ENCODE measurements at regions not wholly inside any gene's neighbourhood (a gene's known extent, or its start where the extent isn't known, plus 50 kb on each side); places are given as distances from the start of the nearest gene placed in this dataset.
"Not testable (repeated sequence)": the region's sequence is repeated elsewhere in the genome, so short reads cannot be mapped to it uniquely, and the experiment has no call there.

DNA sequence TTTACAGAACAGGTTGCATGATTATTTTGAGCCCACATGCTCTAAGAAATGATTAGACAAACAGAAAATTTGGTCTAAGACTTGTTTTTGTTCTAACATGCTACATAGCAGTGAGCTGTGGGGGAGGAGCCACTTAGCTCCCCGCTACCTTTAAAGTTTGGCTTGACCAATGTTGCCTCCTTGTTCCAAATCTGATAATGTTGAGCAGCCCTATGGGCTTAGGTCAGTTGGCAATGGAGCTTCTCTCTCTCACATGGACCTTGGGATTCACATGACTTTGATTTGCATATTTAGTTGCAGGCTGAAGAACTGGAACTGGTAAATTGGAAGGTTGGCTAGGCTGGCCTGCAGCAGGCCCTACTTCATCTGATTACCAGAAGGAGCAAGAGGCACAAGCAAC, 116.4 kb downstream of the EBLN2 start:
- DNase-seq (ENCODE audit: low read depth), result no peak

- DNase-seq (ENCODE audit: low read depth), result no peak
Observed at GRCh38 chr3:73179601-73180000, 118.1 kb downstream of the EBLN2 start.

DNA sequence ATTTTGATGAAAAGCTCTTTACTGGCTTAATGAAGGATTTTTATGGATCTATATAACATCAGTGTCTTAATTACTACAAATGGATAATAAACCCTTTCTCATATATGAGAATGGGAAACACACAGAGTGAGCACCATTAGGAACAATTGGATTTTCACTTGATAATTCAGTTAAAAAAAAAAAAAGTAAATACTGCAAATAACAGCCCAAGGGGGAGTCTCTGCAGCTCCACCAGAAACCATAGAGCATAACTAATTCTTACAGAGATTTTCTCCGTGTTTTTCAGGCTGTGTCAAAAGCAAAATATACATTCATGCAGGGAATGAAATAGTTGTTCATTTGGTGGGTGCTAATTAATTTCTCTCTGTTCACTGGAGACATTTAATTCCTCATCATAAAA, 125.3 kb downstream of the EBLN2 start:
- no peak for DNase-seq (ENCODE audit: low read depth)

DNA sequence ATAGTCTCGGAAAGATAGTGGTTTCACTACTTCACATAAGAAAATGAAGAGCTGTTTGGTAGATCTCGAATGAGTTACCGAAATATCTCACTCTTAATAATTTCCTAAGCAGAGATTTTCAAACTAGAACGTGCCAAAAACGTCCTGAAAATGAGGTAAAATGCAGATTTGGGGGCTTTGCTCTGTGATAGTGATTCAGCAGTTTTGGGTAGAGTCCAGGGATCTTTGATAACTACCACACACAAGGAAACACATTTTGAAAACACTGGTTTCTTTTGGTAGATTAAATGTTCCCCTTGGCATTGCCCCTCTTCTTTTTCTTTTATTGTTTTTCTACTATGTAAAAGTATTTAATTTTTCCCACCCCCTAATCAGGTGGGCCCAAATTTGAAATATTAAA, 125.9 kb downstream of the EBLN2 start:
- DNase-seq (ENCODE audit: low read depth), result no peak

DNA sequence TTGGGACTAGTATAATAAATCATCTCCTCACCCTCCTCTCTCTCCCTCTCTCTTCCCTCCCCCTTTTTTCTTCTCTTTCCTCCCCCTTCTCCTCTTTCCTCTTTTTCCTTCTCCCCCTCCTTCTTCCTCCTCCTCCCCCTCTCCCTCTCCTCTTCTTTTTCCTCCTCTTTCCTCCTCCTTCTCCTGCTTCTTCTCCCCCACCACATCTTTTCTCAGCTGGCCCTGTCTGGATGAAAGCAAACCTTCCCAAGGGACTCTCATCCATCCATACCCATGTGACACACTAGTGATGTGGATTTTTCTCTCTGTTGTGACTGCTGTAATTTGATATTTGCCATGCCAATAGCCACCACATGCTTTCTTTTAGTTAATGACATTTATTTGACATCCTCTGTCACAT, 127.2 kb downstream of the EBLN2 start:
- no peak for DNase-seq (ENCODE audit: low read depth)

DNA sequence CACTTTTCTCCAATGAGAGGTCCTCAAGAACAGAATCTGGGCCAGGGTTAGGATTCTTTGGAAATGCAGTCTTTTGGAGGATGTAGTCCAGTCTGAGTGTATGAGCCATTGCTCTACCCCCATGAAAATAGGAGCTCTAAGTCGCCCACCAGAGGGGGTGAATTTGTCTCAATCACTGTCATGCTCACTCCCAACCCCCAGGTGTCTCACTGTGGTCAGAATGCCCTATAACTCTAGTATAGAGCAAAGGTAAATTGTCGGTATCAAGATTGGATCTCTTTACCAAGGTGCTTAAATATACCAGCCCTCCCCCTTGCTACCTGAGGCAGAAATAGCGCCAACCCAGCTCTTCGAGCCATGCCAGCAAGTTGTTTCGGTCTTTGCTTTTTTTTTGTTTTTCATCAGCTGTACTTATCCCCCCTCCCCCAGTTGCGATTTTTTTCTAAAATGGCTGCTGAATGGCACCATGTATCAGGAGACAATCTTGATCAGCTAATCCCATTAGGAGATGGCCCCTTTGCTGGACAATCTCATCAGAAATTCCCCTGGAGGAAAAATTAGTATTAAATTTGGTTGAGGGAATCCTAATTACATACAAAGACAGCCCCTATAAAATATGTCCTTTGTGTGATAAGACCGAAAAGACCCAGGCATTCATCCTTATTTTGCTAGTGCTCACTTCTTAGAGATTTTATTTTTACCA, 130.7 kb downstream of the EBLN2 start:
- DNase-seq (ENCODE audit: low read depth), result no peak

GRCh38 chr3:73193943-73194342, 132.5 kb downstream of the EBLN2 start:
- not testable (repeated sequence) for DNase-seq (ENCODE audit: low read depth)

DNA sequence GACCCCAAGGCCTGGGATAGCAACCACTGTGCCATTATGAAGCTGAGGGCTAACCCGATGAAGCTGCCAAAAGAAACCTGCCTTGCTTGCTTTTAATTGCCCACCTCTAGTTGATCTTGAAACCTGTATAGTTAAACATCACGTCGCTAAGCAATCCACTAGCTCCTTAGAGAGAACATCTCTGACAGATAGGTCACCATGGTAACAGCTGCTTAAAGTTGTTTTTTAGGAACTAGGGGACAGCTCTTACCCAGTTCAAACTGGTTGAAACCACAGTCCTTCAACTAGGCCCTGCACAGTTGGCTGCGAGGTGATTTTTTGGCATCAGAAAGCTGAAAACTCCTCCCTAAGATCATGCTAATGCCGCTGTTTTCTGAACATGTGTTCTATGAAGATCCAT, 135.7 kb downstream of the EBLN2 start:
- DNase-seq (ENCODE audit: low read depth), result no peak

GRCh38 chr3:73203101-73203500, 141.6 kb downstream of the EBLN2 start:
- no peak for DNase-seq (ENCODE audit: low read depth)

DNA sequence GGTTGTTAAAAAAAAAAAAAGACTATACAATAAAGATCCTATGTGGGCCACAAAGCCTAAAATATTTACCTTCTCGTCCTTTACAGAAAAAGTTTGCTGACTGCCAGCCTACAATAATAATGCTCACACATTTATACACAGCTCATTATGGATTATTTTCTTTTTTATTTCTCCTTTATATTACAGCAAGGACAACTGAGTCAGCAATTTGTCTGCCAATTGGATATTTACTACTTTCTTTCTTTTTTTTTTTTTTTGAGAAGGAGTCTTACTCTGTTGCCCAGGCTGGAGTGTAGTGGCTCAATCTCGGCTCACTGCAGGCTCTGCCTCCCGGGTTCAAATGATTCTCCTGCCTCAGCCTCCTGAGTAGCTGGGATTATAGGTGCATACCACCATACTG, 142.2 kb downstream of the EBLN2 start:
- DNase-seq (ENCODE audit: low read depth), result no peak

- DNase-seq (ENCODE audit: low read depth), result no peak
Observed at GRCh38 chr3:73204841-73205240, 143.4 kb downstream of the EBLN2 start.

GRCh38 chr3:73206030-73206429, 144.6 kb downstream of the EBLN2 start:
- no peak for DNase-seq (ENCODE audit: low read depth)

GRCh38 chr3:73207946-73208440, 146.5 kb downstream of the EBLN2 start:
- DNase-seq (ENCODE audit: low read depth), result no peak

DNA sequence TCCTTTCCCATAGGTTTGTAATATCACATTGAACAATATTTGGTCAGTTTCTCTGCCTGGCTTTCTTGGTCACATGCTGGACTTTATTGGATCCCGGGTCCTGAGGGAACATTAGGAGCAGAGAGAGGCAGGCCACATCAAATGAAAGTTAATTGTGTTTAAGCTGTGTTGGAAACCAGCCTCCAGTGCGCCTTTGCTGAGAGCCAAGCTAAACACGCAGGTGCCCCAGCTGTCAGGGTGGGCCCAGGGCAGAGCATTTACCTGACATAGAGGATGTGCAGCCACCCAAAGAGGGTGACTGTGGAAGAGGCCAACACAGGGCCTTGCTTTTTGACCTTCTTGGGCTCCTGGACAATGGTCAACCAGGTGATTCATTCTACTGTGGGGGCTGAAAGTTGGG, 149.3 kb downstream of the EBLN2 start:
- DNase-seq (ENCODE audit: low read depth), result no peak

DNA sequence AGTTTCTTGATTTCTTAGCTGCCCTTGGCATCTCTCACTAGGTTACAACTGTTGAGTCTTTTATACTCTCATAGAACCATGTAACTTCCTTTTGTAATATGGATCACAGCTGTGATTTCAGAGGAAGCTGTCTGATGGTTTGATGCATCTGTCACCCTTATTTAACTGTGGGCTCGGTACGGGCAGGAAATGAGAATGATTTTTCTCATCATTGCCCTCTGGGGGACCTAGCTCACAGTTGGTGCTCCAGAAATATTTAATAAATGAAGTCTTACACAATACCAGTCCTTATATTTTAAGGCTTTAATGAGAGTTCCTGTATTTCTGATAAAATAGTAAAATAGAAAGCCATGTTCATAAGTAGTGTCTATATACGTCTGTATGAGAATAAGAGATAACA, 151.2 kb downstream of the EBLN2 start:
- DNase-seq (ENCODE audit: low read depth), result no peak

- DNase-seq (ENCODE audit: low read depth), result peak; percentile 46
Observed at GRCh38 chr3:73213896-73214295, 152.4 kb downstream of the EBLN2 start.

DNA sequence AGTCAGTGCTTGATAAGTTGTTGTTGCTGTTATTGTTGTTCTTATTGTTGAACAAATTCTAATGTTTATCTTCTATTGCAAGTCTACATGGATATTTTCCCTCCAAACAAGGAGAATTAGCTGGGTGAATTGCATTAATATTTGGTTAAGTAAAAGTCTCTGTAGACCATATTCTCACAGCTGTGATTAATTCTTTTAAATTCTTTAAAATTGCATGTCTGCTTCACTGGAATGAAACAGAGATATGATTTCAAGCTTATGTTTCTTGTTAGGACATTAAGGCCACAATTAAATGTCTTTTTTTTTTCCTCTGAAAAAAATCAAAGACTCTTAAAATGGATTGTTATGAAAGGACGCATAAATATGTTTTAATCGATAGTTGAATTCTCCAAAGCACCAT, 153.4 kb downstream of the EBLN2 start:
- no peak for DNase-seq (ENCODE audit: low read depth)

DNA sequence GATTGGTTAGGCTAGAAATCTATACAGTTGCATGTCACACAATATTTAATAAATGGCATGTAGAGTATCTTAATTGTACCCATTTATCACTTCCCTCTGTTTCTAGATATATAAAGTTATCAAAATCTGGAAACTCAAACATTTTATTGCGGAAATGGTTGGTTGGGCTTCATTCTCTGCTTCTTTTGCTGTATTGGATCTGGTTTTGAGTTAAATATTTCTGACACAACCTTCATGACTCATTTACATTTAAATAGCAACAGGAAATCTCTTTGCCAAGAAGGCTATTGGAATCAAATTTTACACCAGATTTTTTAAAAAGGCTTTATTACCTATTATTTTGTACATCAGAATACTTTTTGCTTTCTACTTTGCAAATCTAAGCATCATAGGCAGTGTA, 153.8 kb downstream of the EBLN2 start:
- DNase-seq (ENCODE audit: low read depth), result no peak

DNA sequence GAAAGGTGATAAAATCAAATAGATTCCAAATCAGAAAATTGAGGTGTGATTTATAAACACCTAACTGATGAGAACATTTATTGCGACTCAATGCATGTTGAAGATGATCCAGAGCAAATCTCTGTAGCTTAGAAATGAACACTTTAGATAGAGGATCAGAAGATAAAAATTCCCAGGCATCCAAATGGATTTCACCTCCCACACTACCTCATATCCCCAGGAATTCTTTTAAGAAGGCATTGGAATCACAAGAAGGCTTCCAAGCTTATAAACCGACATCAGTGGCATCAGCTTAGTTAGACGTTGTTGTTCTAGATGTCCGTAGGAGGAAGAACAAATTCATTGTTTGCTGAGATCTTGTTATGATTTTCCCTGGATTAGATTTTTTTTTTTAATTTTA, 154.4 kb downstream of the EBLN2 start:
- no peak for DNase-seq (ENCODE audit: low read depth)

DNA sequence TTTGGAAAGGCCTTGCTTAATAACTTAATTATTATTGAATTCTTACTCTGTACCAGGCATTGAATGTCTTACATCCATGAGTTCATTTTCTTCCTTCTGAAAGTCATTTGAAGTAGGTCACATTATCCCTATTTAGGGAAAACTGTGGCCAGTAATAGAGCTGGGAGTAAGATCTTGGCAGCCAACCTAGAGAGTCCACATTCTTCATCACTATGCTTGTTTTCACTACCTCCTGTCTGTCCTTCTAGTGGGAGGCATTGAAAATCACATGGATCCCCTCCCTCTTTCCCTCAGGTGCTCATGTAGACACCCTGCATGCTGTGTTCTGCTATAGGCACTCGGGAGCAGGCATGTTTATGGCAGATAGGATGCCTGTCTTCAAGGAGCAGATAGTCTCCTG, 154.9 kb downstream of the EBLN2 start:
- DNase-seq (ENCODE audit: low read depth), result no peak

- no peak for DNase-seq (ENCODE audit: low read depth)
Observed at GRCh38 chr3:73222126-73222525, 160.7 kb downstream of the EBLN2 start.

DNA sequence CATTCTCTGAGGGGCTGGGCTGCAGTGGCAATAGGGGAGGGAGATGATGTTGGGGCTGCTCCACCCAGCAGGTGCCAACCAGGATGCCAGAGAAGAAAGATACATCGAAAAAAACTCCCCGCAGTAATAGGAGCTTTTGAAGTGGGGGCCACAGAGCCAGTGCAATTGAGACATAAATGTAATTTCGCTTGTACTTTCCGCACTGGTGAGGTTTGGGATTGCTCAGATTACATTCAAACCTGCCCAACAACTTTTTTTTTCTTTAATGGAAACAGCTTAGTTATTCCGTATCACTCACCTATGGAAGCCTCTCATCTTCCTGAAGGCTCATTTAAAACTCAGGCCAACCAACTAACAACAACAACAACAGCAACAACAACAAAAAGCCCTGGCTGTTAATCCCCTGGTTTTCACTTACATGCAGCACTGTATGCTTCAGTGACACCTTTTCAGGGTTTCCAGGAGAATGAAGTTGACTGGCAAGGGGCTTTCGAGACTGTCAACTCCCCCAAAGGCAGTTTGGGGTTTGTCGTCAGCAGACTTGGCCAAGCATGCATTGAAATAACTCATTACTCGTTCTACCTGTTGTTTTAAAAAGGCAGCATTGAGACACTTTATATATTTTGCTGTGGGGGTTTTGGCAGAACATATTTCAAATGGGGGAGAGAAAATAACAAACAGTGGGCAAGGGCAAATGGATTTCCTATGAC, 163.8 kb downstream of the EBLN2 start:
- no peak for DNase-seq (ENCODE audit: low read depth)

DNA sequence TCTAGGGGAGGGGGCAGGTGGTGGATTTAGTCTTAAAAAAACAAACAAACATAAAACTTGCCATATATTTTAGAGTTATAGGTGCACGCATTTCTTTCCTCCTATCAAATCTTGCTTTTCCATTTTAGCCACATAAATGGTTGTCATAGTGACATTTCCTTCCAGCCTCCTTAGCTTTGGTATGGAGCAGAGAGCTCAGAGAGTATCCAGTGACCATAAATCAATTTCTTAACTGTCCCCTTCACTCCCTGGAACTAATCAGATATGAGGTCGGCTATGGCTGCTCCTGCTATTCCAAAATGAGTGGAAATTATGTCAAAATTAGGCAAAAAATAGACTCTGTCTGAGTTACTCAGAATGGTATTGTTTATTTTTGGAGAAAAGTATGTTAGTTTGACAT, 164.5 kb downstream of the EBLN2 start:
- DNase-seq (ENCODE audit: low read depth), result no peak

DNA sequence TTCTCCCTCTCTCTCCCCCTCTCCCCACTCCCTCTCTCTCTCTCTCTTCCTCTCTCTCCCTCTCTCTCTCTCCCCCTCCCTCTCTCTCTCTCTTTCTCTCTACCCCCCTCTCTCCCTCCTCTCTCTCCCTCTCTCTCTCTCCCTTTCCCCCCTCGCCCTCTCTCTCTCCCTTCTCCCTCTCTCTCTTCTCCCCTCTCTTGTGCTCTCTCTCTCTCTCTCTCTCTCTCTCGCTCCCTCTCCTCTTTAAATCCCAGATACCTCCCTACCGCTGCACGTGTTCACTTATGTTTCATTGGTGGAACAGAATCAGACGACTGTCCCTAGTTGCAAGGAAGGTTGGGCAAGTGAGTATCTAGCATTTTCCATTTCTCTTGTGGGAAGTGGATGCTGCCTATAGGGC, 166.5 kb downstream of the EBLN2 start:
- no peak for DNase-seq (ENCODE audit: low read depth)

Measured in GM04504 (cell line).